Neutrophil (primary cell): ENCODE measurements at regions not wholly inside any gene's neighbourhood (a gene's known extent, or its start where the extent isn't known, plus 50 kb on each side); places are given as distances from the start of the nearest gene placed in this dataset.

Source experiments
- H3K27ac ChIP-seq: fragments of 200-600 bp; sonication (generic); 2 replicates; pipeline ENCODE4 v1.5.1; 2016; ENCODE audit warnings: mild to moderate bottlenecking, moderate library complexity
- H3K27me3 ChIP-seq: fragments of 200-600 bp; sonication (generic); 2 replicates; pipeline ENCODE4 v1.6.0; 2016; ENCODE audit warnings: mild to moderate bottlenecking
- H3K36me3 ChIP-seq: fragments of 200-600 bp; sonication (generic); 2 replicates; pipeline ENCODE4 v1.5.1; 2017
- H3K4me1 ChIP-seq, 2 experiments: fragments of 200-600 bp in 1 of 2; sonication (generic) in 1 of 2; 1 replicate in 1 of 2; 2 replicates in 1 of 2; pipeline versions ENCODE4 v1.5.1 to v1.6.1; 2013 to 2016; ENCODE audit warnings: low read depth in 1 of 2, low read length in 1 of 2, mild to moderate bottlenecking in 1 of 2, moderate library complexity in 1 of 2; ENCODE audit not compliant: control insufficient read depth in 1 of 2, insufficient read depth in 1 of 2
- H3K4me3 ChIP-seq, 2 experiments: fragments of 200-600 bp in 1 of 2; sonication (generic) in 1 of 2; 1 replicate in 1 of 2; 2 replicates in 1 of 2; pipeline ENCODE4 v1.5.1; 2013 to 2016; ENCODE audit warnings: low read depth in 1 of 2, low read length in 1 of 2, mild to moderate bottlenecking in 1 of 2, moderate library complexity in 1 of 2
- H3K9me3 ChIP-seq: fragments of 200-600 bp; sonication (generic); 2 replicates; pipeline ENCODE4 v1.5.1; 2016
- CTCF ChIP-seq: fragments of 200-600 bp; sonication (generic); IDR thresholded peaks from 2 replicates; pipeline ENCODE4 v1.5.1; 2016; ENCODE audit warnings: antibody characterized with exemption

GRCh38 chr1:164265232-164265631 is 293.8 kb upstream of the PBX1 start:
- no peaks in the 10 kb centered on the region for H3K36me3 ChIP-seq
- no peak overlapping the region for H3K4me3 ChIP-seq
- H3K9me3 ChIP-seq: no peaks in the 10 kb centered on the region
- no peaks in the 10 kb centered on the region for H3K4me1 ChIP-seq
- H3K27ac ChIP-seq: no peak overlapping the region
- H3K27me3 ChIP-seq: no peaks in the 10 kb centered on the region
- no peak for TF ChIP-seq CTCF

- Histone ChIP-seq H3K4me1 (no peaks in the 10 kb centered on the region), H3K4me3 (no peak overlapping the region), H3K27me3 (no peaks in the 10 kb centered on the region), H3K36me3 (no peaks in the 10 kb centered on the region), H3K9me3 (no peaks in the 10 kb centered on the region), H3K27ac (no peak overlapping the region)
- no peak for TF ChIP-seq CTCF
Measured at GRCh38 chr1:164272156-164272555, 286.8 kb upstream of the PBX1 start.

DNA sequence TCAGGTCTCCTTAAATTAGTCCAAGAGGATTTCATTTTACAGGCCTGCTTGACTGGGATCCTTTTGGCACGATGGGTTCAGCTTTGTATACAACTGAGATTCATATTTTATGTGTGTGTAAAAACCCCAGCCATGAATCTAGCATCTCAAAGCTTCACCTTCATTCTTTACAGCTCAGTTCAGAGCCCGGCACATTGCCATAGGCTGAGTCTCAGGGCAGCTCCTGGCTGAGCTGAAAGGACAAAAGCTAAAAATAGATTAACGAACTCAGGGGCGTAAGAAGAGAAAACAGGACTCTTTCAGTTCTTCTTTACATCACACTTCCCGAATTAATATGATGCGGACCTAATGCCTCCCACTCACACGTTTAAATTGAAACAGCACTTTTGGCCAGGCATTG is 262.8 kb upstream of the PBX1 start:
- Histone ChIP-seq H3K4me1 (no peaks in the 10 kb centered on the region), H3K27me3 (no peaks in the 10 kb centered on the region), H3K36me3 (no peaks in the 10 kb centered on the region), H3K27ac (no peak overlapping the region), H3K9me3 (no peaks in the 10 kb centered on the region), H3K4me3 (no peak overlapping the region)
- TF ChIP-seq CTCF: no peak

DNA sequence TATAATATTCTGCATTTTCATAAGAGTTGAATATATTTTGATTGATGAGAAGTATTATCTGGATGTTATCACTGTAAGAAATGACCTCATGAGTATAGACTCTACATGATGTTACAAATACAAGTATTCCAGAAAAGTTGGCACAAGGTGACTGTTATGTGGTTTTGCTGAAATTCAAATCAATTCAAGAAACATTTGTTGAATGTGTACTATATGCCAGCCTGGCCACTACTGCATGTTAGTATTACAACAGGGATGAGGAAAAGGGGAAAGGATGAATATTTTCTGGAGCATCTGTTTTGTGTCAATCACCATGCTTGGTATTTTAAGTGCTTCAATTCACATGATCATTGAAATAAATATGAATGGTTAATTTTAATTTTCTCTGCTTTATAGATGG is 250.9 kb upstream of the PBX1 start:
- no peak overlapping the region for H3K27ac ChIP-seq
- no peak for TF ChIP-seq CTCF
- no peak overlapping the region for H3K4me3 ChIP-seq
- H3K36me3 ChIP-seq: no peaks in the 10 kb centered on the region
- no peaks in the 10 kb centered on the region for H3K9me3 ChIP-seq
- H3K4me1 ChIP-seq: no peaks in the 10 kb centered on the region
- no peaks in the 10 kb centered on the region for H3K27me3 ChIP-seq

DNA sequence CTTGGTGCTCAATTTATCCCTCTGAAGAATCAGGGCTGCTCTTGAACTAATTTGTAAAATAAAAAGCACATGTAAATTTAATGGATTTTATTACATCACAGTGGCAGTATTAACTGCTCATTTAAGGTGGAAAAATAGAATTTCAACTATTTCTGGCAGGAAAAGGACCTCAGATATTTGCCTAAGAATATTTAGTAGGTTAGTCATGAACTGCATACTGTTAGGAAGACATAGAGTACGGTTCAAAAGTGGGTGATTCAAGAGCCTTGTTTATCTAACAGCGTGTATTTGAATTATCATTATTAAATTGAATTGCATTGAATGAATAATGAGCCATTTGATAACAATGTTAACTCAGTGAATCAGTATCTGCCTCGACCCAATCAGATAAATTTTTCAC is 248.8 kb upstream of the PBX1 start:
- H3K36me3 ChIP-seq: no peaks in the 10 kb centered on the region
- H3K9me3 ChIP-seq: no peaks in the 10 kb centered on the region
- TF ChIP-seq CTCF: no peak
- no peak overlapping the region for H3K4me3 ChIP-seq
- H3K27me3 ChIP-seq: no peaks in the 10 kb centered on the region
- H3K27ac ChIP-seq: no peak overlapping the region
- H3K4me1 ChIP-seq: no peaks in the 10 kb centered on the region

GRCh38 chr1:164311377-164311776 is 247.6 kb upstream of the PBX1 start:
- no peak overlapping the region for H3K27ac ChIP-seq
- no peak for TF ChIP-seq CTCF

More at GRCh38 chr1:164311377-164311776, 247.6 kb upstream of the PBX1 start:
- H3K27me3 ChIP-seq: no peaks in the 10 kb centered on the region
- no peaks in the 10 kb centered on the region for H3K4me1 ChIP-seq
- no peaks in the 10 kb centered on the region for H3K9me3 ChIP-seq
- H3K4me3 ChIP-seq: no peak overlapping the region
- H3K36me3 ChIP-seq: no peaks in the 10 kb centered on the region
